Epithelial cell of proximal tubule (primary cell): ENCODE measurements at regions not wholly inside any gene's neighbourhood (a gene's known extent, or its start where the extent isn't known, plus 50 kb on each side); places are given as distances from the start of the nearest gene placed in this dataset.

Experiments
- DNase-seq: peaks from one replicate; pipeline ENCODE4 v3.0.0-alpha.2; 2011; ENCODE audit warnings: low read depth
- H3K4me3 ChIP-seq: 2 replicates; pipeline ENCODE4 v1.5.1; 2011; ENCODE audit warnings: low read depth, mild to moderate bottlenecking, low read length
- TF ChIP-seq, protein P1 (sequence below): conservative IDR thresholded peaks from 2 replicates; pipeline ENCODE4 v1.5.1; 2012; ENCODE audit warnings: low read depth, mild to moderate bottlenecking, low read length

DNA sequence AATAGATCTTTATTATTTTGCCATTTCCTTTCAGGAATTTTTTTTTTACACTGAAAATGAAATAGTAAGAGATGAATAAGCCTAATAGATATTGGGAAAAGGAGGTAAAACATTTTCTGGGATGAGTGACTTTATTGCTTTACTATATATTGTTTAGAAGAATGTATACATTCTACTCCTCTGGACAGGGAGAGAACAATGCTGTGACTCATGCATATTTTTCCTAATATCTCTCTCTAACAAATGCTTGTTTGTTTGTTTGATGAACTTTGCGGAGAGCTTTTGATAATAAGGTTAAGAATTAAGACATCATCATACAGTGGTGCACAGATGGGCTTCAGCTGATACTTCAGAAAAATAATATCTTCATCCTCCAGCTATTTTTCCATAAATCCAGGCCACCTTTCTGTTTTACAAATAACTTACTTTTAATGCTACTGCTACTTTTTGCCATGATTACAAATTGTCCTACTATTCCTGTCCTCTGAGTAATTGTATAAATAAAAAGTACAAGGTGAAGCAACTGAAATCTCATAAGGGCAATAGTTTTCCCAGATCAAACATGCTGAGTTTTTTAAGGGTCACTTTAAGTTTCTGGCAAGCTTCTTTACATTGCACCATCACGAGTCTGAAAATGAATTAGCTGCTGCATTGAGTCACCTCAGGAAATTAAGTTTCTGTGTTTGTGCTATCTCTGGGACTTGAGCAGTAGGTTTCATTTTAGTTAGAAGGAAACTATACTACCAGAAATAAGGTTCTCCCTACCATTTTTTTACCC, 207.3 kb upstream of the POT1 start:
- H3K4me3 ChIP-seq, result no peak overlapping the region
- TF ChIP-seq, protein P1, sequence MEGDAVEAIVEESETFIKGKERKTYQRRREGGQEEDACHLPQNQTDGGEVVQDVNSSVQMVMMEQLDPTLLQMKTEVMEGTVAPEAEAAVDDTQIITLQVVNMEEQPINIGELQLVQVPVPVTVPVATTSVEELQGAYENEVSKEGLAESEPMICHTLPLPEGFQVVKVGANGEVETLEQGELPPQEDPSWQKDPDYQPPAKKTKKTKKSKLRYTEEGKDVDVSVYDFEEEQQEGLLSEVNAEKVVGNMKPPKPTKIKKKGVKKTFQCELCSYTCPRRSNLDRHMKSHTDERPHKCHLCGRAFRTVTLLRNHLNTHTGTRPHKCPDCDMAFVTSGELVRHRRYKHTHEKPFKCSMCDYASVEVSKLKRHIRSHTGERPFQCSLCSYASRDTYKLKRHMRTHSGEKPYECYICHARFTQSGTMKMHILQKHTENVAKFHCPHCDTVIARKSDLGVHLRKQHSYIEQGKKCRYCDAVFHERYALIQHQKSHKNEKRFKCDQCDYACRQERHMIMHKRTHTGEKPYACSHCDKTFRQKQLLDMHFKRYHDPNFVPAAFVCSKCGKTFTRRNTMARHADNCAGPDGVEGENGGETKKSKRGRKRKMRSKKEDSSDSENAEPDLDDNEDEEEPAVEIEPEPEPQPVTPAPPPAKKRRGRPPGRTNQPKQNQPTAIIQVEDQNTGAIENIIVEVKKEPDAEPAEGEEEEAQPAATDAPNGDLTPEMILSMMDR, result no peak
- peak; percentile 13 for DNase-seq

DNA sequence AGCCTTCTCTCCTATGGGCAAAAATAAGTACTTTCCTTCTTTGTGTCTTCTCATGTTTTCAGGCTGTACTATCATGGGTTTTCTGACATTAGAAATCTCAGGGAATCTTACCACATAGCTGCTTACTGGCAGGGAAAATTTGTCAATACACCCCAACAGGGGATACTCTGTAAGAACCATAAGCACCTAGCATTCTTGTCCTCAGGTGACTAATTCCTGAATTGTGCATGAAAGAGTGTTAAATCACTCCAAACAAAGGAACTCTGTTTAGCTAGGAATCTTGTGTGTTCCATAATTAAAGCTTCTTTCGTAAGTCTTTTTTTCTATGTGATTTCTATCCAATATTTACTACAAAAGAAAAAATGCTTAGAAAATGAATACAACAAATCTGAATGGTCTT, 206.7 kb upstream of the POT1 start:
- TF ChIP-seq, protein P1, result no peak
- H3K4me3 ChIP-seq, result no peak overlapping the region
- peak; percentile 22 for DNase-seq

DNA sequence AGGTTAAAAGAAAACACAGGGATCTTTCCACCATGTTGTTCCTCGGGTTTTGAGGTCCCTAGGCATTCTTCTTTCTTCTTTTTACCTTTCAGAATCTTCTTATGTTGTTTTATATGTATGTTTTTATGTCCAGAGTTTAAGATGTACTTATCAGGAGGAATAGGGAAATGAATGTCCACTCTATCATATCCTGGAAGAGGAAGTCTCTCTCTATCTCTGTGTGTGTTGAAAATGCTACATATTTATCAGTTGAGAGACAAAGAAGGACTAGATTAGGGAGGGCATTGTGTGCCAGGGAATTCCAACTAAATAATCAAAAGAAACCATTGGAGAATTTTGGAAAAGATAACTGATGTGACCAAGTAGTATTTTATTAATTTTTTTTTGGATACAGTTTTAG, 200.5 kb upstream of the POT1 start:
- TF ChIP-seq, protein P1, result no peak
- no peak overlapping the region for H3K4me3 ChIP-seq
- no peak for DNase-seq

DNA sequence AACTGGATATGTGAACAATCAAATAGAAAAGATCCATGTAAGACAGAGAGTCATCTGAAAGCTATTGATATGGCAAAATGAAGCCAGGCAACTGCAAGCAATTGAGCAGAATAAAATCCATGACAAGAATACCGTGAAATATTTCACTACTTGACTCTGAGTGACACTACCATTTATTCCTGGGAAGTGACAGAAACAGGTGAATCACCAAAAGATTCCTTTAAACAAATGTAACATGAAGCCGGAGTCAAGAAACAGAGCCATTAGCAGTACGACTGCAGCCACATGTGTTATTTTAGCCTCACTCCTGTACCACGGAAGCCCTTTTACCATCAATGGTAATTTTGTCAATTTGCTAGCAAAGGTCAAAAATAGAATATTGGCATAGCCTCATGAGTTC, 197.7 kb upstream of the POT1 start:
- no peak for DNase-seq
- TF ChIP-seq, protein P1, result no peak

DNA sequence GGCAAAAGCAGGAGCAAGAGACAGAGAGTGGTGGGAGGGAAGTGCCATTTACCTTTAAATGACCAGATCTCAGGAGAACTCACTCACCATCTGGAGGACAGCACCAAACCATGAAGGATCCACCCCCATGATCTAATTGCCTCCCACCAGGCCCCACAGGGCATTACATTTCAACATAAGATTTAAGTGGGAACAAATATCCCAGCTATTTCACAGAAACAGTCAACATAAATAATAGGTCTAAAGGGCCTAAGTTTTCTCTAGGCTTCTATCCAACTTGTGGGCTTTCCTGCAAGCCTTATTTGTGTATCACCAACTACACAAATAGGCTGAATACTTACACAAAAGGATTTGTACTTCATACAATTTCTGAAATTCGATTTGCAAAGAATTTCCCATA, 196.8 kb upstream of the POT1 start:
- no peak for DNase-seq
- H3K4me3 ChIP-seq, result no peak overlapping the region
- TF ChIP-seq, protein P1, result no peak

More for the DNA sequence above, 197.7 kb upstream of the POT1 start:
- H3K4me3 ChIP-seq, result no peak overlapping the region

DNA sequence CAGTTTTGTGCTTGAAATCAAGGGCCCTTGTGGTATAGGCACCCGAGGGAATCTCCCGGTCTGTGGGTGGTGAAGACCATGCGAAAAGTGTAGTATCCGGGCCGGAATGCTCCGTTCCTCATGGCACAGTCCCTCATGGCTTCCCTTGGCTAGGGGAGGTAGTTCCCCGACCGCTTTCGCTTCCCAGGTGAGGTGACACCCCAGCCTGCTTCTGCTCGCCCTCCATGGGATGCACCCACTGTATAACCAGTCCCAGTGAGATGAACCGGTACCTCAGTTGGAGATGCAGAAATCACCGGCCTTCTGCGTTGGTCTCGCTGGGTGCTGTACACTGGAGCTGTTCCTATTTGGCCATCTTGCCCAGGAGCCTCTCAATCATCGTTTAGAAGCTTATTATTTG, 195.7 kb upstream of the POT1 start:
- TF ChIP-seq, protein P1, result no peak
- H3K4me3 ChIP-seq, result no peak overlapping the region
- no peak for DNase-seq

DNA sequence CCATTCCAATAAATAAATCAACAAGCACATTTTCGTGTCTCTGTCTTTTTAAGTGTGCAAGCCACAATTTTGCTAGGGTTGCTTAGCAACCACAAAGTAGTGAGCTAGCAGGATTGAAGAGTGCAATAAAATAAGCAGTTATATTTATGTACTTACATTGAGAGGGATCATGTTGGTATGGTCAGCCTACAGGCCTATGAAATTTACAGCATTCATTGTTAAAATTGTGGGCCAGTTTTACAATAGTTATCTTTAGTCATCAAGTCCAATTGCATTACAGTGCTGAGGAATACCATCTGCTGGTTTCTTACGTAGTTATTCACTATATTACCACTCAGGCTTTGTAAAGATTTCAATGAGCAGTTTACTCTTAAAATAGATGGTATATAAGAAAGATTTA, 192.5 kb upstream of the POT1 start:
- H3K4me3 ChIP-seq, result no peak overlapping the region
- TF ChIP-seq, protein P1, result no peak
- no peak for DNase-seq
